ENCODE measurements at regions not wholly inside any gene's neighbourhood (a gene's known extent, or its start where the extent isn't known, plus 50 kb on each side); places are given as distances from the start of the nearest gene placed in this dataset.

DNA sequence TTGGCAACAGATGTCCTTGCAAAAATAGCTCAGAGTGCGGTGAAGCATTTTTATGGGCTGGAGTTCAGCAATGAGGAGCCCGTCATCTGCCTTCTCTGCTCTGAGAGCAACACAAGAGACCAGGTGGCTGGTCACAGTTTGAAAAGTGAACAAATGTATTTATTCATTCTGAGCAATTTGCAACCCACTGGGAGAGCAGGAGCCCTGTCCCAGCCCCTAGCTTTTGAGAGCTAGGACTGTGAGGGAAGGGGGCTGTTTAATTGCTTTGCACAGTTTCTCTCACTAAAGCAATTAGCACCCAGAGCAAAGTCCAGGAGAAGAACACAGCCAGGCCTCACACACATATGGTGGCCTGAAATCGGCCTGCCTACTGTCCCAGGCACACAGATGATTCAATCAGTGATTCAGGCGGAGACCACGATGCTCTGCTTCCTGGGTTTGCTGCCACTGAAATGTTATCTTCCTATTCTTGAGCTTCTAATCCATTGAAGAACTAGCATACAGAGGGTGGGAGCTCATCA, 646.1 kb upstream of the ACVR2A start:
- no peaks in the 10 kb centered on the region for H4K20me1 ChIP-seq (replicated peaks; ENCODE audit: insufficient read depth)
- ATAC-seq (no peak), DNase-seq (ENCODE audit: low spot score) (no peak)
- no peaks in the 10 kb centered on the region for H3K9me2 ChIP-seq (ENCODE audit: insufficient read depth)
- Mint-ChIP-seq H3K4me1 (peaks cover 51% of the 10 kb centered on the region), H3K27me3 (ENCODE audit: insufficient read depth, low read depth, poor library complexity) (no peaks in the 10 kb centered on the region), H3K4me3 (no peak overlapping the region), H3K27ac (peak overlapping the region; percentile 75), H3K36me3 (ENCODE audit: low read depth) (no peaks in the 10 kb centered on the region), H3K9me3 (no peaks in the 10 kb centered on the region)
- peak overlapping the region; percentile 81; the same call in 1 of the 2 replicates for H2AFZ ChIP-seq
- peak overlapping the region; percentile 10; the same call in 1 of the 2 replicates for H3K4me2 ChIP-seq
- H3K4me3 ChIP-seq: no peak overlapping the region
- peaks cover 40% of the 10 kb centered on the region for H3K4me1 ChIP-seq (ENCODE audit: insufficient read depth)
- no peak overlapping the region for H3K27ac ChIP-seq (ENCODE audit: low read depth)
- TF ChIP-seq POLR2AphosphoS5 (IDR thresholded peaks at IDR 0.05; ENCODE audit: low read depth) (no peak), EZH2phosphoT487 (IDR thresholded peaks at IDR 0.05; ENCODE audit: unreplicated experiment) (no peak), STAT1 (IDR thresholded peaks at IDR 0.05; ENCODE audit: unreplicated experiment) (no peak), ZNF114 (CRISPR knock-in tag; IDR thresholded peaks at IDR 0.05) (no peak), EZH2 (IDR thresholded peaks at IDR 0.05; ENCODE audit: low read depth, unreplicated experiment) (no peak), ZNF331 (CRISPR knock-in tag; IDR thresholded peaks at IDR 0.05; ENCODE audit: low read depth) (no peak), JUNB (IDR thresholded peaks at IDR 0.05; ENCODE audit: unreplicated experiment) (no peak), CTCF (conservative IDR thresholded peaks at IDR 0.05; ENCODE audit: low read depth in 2 of 2) (no peak), CREB1 (CRISPR knock-in tag; IDR thresholded peaks at IDR 0.05; ENCODE audit: low read depth) (no peak), NANOG (IDR thresholded peaks at IDR 0.05; ENCODE audit: borderline replicate concordance) (no peak), REST (IDR thresholded peaks at IDR 0.05; ENCODE audit: unreplicated experiment) (no peak)
- TF ChIP-seq, protein P1, sequence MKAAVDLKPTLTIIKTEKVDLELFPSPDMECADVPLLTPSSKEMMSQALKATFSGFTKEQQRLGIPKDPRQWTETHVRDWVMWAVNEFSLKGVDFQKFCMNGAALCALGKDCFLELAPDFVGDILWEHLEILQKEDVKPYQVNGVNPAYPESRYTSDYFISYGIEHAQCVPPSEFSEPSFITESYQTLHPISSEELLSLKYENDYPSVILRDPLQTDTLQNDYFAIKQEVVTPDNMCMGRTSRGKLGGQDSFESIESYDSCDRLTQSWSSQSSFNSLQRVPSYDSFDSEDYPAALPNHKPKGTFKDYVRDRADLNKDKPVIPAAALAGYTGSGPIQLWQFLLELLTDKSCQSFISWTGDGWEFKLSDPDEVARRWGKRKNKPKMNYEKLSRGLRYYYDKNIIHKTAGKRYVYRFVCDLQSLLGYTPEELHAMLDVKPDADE (IDR thresholded peaks at IDR 0.05): no peak
- TF ChIP-seq, protein P2, sequence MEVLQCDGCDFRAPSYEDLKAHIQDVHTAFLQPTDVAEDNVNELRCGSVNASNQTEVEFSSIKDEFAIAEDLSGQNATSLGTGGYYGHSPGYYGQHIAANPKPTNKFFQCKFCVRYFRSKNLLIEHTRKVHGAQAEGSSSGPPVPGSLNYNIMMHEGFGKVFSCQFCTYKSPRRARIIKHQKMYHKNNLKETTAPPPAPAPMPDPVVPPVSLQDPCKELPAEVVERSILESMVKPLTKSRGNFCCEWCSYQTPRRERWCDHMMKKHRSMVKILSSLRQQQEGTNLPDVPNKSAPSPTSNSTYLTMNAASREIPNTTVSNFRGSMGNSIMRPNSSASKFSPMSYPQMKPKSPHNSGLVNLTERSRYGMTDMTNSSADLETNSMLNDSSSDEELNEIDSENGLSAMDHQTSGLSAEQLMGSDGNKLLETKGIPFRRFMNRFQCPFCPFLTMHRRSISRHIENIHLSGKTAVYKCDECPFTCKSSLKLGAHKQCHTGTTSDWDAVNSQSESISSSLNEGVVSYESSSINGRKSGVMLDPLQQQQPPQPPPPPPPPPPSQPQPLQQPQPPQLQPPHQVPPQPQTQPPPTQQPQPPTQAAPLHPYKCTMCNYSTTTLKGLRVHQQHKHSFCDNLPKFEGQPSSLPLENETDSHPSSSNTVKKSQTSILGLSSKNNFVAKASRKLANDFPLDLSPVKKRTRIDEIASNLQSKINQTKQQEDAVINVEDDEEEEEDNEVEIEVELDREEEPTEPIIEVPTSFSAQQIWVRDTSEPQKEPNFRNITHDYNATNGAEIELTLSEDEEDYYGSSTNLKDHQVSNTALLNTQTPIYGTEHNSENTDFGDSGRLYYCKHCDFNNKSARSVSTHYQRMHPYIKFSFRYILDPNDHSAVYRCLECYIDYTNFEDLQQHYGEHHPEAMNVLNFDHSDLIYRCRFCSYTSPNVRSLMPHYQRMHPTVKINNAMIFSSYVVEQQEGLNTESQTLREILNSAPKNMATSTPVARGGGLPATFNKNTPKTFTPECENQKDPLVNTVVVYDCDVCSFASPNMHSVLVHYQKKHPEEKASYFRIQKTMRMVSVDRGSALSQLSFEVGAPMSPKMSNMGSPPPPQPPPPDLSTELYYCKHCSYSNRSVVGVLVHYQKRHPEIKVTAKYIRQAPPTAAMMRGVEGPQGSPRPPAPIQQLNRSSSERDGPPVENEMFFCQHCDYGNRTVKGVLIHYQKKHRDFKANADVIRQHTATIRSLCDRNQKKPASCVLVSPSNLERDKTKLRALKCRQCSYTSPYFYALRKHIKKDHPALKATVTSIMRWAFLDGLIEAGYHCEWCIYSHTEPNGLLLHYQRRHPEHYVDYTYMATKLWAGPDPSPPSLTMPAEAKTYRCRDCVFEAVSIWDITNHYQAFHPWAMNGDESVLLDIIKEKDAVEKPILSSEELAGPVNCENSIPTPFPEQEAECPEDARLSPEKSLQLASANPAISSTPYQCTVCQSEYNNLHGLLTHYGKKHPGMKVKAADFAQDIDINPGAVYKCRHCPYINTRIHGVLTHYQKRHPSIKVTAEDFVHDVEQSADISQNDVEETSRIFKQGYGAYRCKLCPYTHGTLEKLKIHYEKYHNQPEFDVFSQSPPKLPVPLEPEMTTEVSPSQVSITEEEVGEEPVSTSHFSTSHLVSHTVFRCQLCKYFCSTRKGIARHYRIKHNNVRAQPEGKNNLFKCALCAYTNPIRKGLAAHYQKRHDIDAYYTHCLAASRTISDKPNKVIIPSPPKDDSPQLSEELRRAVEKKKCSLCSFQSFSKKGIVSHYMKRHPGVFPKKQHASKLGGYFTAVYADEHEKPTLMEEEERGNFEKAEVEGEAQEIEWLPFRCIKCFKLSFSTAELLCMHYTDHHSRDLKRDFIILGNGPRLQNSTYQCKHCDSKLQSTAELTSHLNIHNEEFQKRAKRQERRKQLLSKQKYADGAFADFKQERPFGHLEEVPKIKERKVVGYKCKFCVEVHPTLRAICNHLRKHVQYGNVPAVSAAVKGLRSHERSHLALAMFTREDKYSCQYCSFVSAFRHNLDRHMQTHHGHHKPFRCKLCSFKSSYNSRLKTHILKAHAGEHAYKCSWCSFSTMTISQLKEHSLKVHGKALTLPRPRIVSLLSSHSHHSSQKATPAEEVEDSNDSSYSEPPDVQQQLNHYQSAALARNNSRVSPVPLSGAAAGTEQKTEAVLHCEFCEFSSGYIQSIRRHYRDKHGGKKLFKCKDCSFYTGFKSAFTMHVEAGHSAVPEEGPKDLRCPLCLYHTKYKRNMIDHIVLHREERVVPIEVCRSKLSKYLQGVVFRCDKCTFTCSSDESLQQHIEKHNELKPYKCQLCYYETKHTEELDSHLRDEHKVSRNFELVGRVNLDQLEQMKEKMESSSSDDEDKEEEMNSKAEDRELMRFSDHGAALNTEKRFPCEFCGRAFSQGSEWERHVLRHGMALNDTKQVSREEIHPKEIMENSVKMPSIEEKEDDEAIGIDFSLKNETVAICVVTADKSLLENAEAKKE (CRISPR knock-in tag; IDR thresholded peaks at IDR 0.05): no peak
- H3K79me2 ChIP-seq (replicated peaks; ENCODE audit: insufficient read depth): no peaks in the 10 kb centered on the region
- no peaks in the 10 kb centered on the region for H3K36me3 ChIP-seq (ENCODE audit: insufficient read depth)
- H3F3A ChIP-seq (replicated peaks; ENCODE audit: low read depth): no peaks in the 10 kb centered on the region
- no peaks in the 10 kb centered on the region for H3K27me3 ChIP-seq (ENCODE audit: insufficient read depth)

Measured in GM23338 (cell line).